Activated B cell treated with CpG ODN at 0.5 μM for 24 hours (primary cell): ENCODE measurements at regions not wholly inside any gene's neighbourhood (a gene's known extent, or its start where the extent isn't known, plus 50 kb on each side); places are given as distances from the start of the nearest gene placed in this dataset.

ENCODE experiments used
- ATAC-seq: fragments of 200-7000 bp; cut with Tn5 transposase; one replicate; pipeline ENCODE4 v1.10.0; 2021; ENCODE audit warnings: low read depth, mild to moderate bottlenecking, moderate library complexity
- CTCF ChIA-PET: fragments of 350-600 bp; sonication (Branson Sonifier 250); formaldehyde crosslinking; loops from one replicate; lab custom pipeline; 2021; ENCODE audit warnings: antibody characterized with exemption; lab: Charles Lee
- POLR2A ChIA-PET: fragments of 350-600 bp; sonication (Branson Sonifier 250); formaldehyde crosslinking; loops from one replicate; lab custom pipeline; 2021; ENCODE audit warnings: antibody characterized with exemption; lab: Charles Lee
- DNase-seq: peaks from one replicate; pipeline ENCODE4 v3.0.0; 2022
- H3K27ac Mint-ChIP-seq: one replicate; pipeline ENCODE4 v1.8.0; 2020; ENCODE audit warnings: mixed read lengths
- H3K27me3 Mint-ChIP-seq: one replicate; pipeline ENCODE4 v1.8.0; 2021; ENCODE audit warnings: mixed read lengths
- H3K36me3 Mint-ChIP-seq: one replicate; pipeline ENCODE4 v1.8.0; 2021; ENCODE audit warnings: low read depth, mixed read lengths
- H3K4me1 Mint-ChIP-seq: one replicate; pipeline ENCODE4 v1.8.0; 2021; ENCODE audit warnings: mixed read lengths
- H3K4me3 Mint-ChIP-seq: one replicate; pipeline ENCODE4 v1.8.0; 2020; ENCODE audit warnings: mild to moderate bottlenecking, mixed read lengths
- H3K9me3 Mint-ChIP-seq: one replicate; pipeline ENCODE4 v1.8.0; 2020; ENCODE audit warnings: mixed read lengths
- intact Hi-C: fragments of 100-400 bp; cut with micrococcal nuclease; formaldehyde crosslinking; loops from one replicate; pipeline ENCODE4 v1.15.1; 2024
- TF ChIP-seq, protein P1 (sequence below): fragments of 200-600 bp; IDR thresholded peaks from one replicate; pipeline ENCODE4 v1.8.0; 2022; ENCODE audit warnings: antibody characterized with exemption, mild to moderate bottlenecking

DNA sequence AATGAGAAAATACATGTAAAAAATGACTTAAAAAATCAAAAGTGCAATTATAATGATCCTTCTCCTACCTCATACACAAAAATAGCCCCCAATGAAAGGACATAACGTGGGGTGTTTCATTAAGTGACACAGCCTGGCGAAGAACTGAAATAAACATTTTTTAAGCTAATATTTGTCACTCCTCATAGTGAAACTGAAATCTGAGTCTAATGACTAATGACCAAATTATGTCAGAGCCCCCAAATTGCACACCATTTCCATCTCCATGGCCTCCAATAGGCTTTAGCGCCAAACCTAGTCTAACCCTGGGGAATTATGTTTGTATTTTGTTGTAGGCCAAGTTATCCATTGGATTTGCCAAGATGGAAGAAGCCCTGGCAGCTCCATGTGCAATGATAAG, 119.1 kb downstream of the WT1 start:
- Mint-ChIP-seq H3K36me3 (no peaks in the 10 kb centered on the region), H3K4me3 (no peak overlapping the region), H3K27me3 (peaks cover 17% of the 10 kb centered on the region), H3K9me3 (no peaks in the 10 kb centered on the region), H3K27ac (no peak overlapping the region), H3K4me1 (no peaks in the 10 kb centered on the region)
- CTCF ChIA-PET = no interaction called here
- TF ChIP-seq, protein P1, sequence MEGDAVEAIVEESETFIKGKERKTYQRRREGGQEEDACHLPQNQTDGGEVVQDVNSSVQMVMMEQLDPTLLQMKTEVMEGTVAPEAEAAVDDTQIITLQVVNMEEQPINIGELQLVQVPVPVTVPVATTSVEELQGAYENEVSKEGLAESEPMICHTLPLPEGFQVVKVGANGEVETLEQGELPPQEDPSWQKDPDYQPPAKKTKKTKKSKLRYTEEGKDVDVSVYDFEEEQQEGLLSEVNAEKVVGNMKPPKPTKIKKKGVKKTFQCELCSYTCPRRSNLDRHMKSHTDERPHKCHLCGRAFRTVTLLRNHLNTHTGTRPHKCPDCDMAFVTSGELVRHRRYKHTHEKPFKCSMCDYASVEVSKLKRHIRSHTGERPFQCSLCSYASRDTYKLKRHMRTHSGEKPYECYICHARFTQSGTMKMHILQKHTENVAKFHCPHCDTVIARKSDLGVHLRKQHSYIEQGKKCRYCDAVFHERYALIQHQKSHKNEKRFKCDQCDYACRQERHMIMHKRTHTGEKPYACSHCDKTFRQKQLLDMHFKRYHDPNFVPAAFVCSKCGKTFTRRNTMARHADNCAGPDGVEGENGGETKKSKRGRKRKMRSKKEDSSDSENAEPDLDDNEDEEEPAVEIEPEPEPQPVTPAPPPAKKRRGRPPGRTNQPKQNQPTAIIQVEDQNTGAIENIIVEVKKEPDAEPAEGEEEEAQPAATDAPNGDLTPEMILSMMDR = no peak
- POLR2A ChIA-PET = no interaction called here
- DNase-seq = no peak
- ATAC-seq = no peak
- intact Hi-C loops = loop anchor here (10.0 kb wide), 1 partner anchor 59 kb away; no protein-coding TSS in a partner anchor

DNA sequence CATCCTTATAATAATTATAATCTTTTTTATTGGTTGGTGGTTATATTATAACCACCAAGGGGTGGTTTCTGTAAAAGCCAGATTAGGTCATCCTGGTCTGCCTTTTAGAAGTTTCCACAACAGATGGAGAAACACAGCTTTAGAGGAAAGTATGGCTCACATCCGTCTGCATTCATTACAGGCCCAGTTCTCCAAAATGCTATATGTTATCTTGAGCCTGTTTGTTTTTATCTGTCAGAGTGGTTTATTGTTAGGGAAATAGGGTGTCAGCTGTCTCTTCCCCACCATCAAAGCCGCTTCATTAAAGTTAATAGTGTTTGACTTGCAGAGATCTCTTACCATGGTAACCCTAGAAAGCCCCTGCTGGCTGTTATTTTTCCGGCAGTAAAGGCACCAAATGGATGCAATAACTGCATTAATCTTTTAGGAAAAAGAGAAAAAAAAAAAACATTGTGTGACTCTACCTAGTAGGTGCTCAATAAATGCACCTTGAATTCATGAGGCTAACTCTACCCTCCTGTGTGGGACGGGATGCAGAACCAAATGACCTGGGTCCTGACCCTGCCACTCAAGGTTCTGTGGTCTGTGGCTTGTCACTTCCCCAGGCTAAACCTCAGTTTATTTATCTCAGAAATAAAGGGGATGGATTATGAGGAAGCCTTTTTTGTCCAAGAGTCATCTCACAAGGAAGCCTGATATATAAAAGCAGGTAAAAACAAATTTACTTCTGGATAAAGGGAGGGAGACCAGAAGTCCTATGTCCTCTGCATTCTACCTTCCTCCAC, 118.3 kb downstream of the WT1 start:
- ATAC-seq (no peak), DNase-seq (no peak)
- TF ChIP-seq, protein P1 = no peak
- H3K36me3 Mint-ChIP-seq = no peaks in the 10 kb centered on the region
- H3K27ac Mint-ChIP-seq = no peak overlapping the region
- H3K9me3 Mint-ChIP-seq = no peaks in the 10 kb centered on the region
- H3K27me3 Mint-ChIP-seq = peaks cover 17% of the 10 kb centered on the region
- no peaks in the 10 kb centered on the region for H3K4me1 Mint-ChIP-seq
- ChIA-PET CTCF (no interaction called here), POLR2A (no interaction called here)
- no peak overlapping the region for H3K4me3 Mint-ChIP-seq
- intact Hi-C loops = loop anchor here (10.0 kb wide), 1 partner anchor 58 kb away; no protein-coding TSS in a partner anchor

DNA sequence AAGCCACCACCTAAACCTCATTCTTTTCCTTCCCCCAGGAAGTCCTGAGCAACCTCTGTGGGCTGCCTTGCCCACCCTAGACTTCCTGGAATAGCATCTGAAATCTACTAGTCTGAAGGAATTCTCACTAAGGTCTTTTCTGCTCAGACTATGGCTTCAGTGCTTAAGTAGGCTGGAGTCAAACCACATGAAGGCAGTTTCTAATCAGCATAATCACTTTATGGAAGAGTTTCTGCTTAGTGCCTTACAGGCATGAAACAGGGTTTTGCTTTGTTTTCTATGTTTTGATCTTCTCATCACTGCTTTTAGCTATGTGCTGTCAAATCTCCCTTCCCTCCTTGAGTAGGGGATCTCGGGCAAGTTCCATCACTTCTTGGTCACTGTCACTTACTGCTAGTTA, 117.7 kb downstream of the WT1 start:
- no peak for DNase-seq
- ChIA-PET POLR2A (no interaction called here), CTCF (no interaction called here)
- Mint-ChIP-seq H3K27me3 (peaks cover 13% of the 10 kb centered on the region), H3K27ac (no peak overlapping the region), H3K4me3 (no peak overlapping the region), H3K36me3 (no peaks in the 10 kb centered on the region), H3K9me3 (no peaks in the 10 kb centered on the region), H3K4me1 (no peaks in the 10 kb centered on the region)
- intact Hi-C loops = loop anchor here (10.0 kb wide), 1 partner anchor 57 kb away; no protein-coding TSS in a partner anchor
- no peak for ATAC-seq
- TF ChIP-seq, protein P1 = no peak

DNA sequence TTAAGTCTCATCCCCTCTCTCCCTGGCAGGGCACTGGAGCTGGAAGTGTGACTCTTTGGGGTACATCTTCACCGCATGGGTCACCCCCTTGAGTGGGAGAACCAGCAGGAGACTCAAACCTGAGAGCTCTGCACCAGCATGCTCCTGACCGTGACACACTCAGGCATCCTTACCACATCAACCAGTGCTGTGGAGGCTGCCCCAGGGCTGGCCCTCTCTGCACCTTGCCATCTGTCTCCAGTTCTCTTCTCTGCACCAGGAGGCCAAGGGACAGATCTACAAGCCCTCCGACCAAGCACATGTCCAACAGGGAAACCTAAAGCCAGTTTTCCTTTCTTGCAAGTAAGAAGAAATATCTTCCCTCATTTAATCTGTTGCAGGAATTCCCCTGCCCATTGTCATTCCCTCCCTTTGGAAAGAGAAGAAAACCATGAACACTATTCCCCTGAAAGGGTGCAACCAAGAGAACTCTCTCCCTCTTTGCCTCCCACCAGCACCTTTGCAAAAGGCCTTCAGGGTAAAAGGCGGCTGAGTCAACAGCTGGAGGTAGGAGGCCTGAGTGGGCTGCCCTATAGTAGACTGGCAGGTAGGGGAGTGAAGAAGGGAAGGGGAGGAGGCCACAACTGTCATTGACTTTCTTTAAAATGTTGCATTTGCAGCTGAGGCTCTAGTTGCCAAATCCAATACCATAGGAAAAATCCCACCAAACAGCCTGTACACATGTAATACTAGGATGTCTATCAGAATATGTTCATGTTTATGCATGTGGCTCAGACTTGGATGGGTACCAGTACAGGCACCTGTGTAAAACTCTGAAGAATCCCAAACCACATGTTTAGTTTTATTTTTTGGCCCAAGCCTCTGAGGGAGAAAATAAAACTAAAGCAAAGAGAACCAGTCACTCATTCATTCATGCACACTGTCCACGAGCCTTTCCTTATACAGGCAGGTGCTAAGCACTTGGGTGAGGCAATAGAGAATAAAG, 117.0 kb downstream of the WT1 start:
- ATAC-seq = no peak
- Mint-ChIP-seq H3K27me3 (peaks cover 10% of the 10 kb centered on the region), H3K36me3 (no peaks in the 10 kb centered on the region), H3K4me1 (no peaks in the 10 kb centered on the region), H3K27ac (no peak overlapping the region), H3K4me3 (no peak overlapping the region), H3K9me3 (no peaks in the 10 kb centered on the region)
- ChIA-PET POLR2A (no interaction called here), CTCF (no interaction called here)
- intact Hi-C loops = loop anchor here (10.0 kb wide), 1 partner anchor 56 kb away; no protein-coding TSS in a partner anchor
- TF ChIP-seq, protein P1 = no peak
- DNase-seq = no peak

DNA sequence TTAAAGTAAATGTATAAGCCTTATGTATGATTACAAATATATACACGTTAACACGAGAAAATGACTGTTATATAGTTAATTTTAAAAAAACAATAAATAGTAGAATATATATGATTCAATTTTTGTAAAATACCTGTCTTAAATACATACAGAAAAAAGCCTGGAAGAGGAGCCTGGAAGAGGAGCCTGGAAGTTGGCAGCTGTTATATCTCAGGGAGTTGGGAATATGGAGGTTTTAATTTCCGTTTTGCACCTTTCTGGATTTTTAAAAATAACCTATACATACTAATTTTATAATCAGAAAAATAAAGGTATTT, 111.6 kb downstream of the WT1 start:
- Mint-ChIP-seq H3K36me3 (no peaks in the 10 kb centered on the region), H3K9me3 (peaks cover 6% of the 10 kb centered on the region), H3K4me1 (no peaks in the 10 kb centered on the region), H3K4me3 (no peak overlapping the region), H3K27me3 (peaks cover 7% of the 10 kb centered on the region), H3K27ac (no peak overlapping the region)
- ChIA-PET CTCF (interaction anchor here (0.5 to 4.3 kb wide), 6 partner anchors 9 to 468 kb away, joined by 3 to 23 read pairs (median 4); no protein-coding TSS in a partner anchor), POLR2A (no interaction called here)
- DNase-seq (no peak), ATAC-seq (no peak)
- intact Hi-C loops = loop anchor here (5.0 kb wide), 1 partner anchor 744 kb away; no protein-coding TSS in a partner anchor
- TF ChIP-seq, protein P1 = no peak
